Astrocyte of the spinal cord (primary cell): ENCODE measurements at regions not wholly inside any gene's neighbourhood (a gene's known extent, or its start where the extent isn't known, plus 50 kb on each side); places are given as distances from the start of the nearest gene placed in this dataset.

Experiments used
- DNase-seq: peaks from one replicate; pipeline ENCODE4 v3.0.0; 2011; ENCODE audit warnings: low read depth, low spot score
- H3K4me3 ChIP-seq: 2 replicates; pipeline ENCODE4 v1.5.1; 2011; ENCODE audit warnings: low read depth, mild to moderate bottlenecking, low read length, moderate library complexity
- CTCF ChIP-seq: IDR thresholded peaks from 2 replicates; pipeline ENCODE4 v1.5.1; 2012; ENCODE audit warnings: low read depth, mild to moderate bottlenecking, low read length, inconsistent platforms
- in situ Hi-C: cut with HindIII; loops from 2 replicates; pipeline ENCODE4 v1.10.0; 2017; ENCODE audit warnings: low sequenced_read_pairs

- no peak overlapping the region for H3K4me3 ChIP-seq
- no peak for TF ChIP-seq CTCF
- no peak for DNase-seq
- in situ Hi-C loops, result no loop called here
Observed at GRCh38 chr3:105085506-105085905, 281.2 kb upstream of the ALCAM start.

GRCh38 chr3:105093371-105094252 is 273.1 kb upstream of the ALCAM start:
- in situ Hi-C loops, result no loop called here
- no peak for TF ChIP-seq CTCF
- H3K4me3 ChIP-seq, result no peak overlapping the region
- DNase-seq, result no peak

GRCh38 chr3:105094588-105094987 is 272.1 kb upstream of the ALCAM start:
- in situ Hi-C loops, result no loop called here
- no peak for TF ChIP-seq CTCF
- no peak overlapping the region for H3K4me3 ChIP-seq
- DNase-seq, result no peak

- TF ChIP-seq CTCF, result no peak
- no peak for DNase-seq
- in situ Hi-C loops, result no loop called here
- H3K4me3 ChIP-seq, result no peak overlapping the region
Observed at GRCh38 chr3:105096071-105096470, 270.6 kb upstream of the ALCAM start.

GRCh38 chr3:105101603-105102002 is 265.1 kb upstream of the ALCAM start:
- no peak overlapping the region for H3K4me3 ChIP-seq
- TF ChIP-seq CTCF, result no peak
- no peak for DNase-seq
- in situ Hi-C loops, result no loop called here

- in situ Hi-C loops, result no loop called here
- DNase-seq, result no peak
- TF ChIP-seq CTCF, result no peak
- no peak overlapping the region for H3K4me3 ChIP-seq
Observed at GRCh38 chr3:105103139-105103538, 263.6 kb upstream of the ALCAM start.
